GM12873 (cell line): ENCODE measurements at regions not wholly inside any gene's neighbourhood (a gene's known extent, or its start where the extent isn't known, plus 50 kb on each side); places are given as distances from the start of the nearest gene placed in this dataset.

Source experiments
- CTCF ChIP-seq: IDR thresholded peaks from 2 replicates; pipeline ENCODE4 v1.5.1; 2012; ENCODE audit warnings: low read depth, mild to moderate bottlenecking, moderate library complexity, low read length, control low read depth; ENCODE audit not compliant: insufficient read depth; ENCODE audit errors: missing control alignments

DNA sequence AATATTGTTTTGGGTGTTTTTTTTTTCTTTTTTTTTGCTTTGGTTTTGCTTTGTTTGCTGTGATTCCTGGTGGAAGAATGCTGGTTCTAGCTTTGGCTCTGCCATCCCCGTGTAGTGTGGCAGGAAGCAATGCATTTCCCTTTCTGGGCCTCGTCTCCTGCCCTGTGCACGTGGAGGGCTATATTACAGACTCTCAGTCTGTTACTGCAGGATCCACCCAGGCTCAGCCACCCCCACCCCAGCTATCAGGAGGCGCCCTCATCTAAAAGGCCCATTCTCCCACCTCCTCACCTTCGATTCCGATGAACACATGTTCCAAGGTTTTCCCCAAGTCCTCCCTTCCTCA, 152.3 kb downstream of the TFCP2L1 start:
- no peak for TF ChIP-seq CTCF

DNA sequence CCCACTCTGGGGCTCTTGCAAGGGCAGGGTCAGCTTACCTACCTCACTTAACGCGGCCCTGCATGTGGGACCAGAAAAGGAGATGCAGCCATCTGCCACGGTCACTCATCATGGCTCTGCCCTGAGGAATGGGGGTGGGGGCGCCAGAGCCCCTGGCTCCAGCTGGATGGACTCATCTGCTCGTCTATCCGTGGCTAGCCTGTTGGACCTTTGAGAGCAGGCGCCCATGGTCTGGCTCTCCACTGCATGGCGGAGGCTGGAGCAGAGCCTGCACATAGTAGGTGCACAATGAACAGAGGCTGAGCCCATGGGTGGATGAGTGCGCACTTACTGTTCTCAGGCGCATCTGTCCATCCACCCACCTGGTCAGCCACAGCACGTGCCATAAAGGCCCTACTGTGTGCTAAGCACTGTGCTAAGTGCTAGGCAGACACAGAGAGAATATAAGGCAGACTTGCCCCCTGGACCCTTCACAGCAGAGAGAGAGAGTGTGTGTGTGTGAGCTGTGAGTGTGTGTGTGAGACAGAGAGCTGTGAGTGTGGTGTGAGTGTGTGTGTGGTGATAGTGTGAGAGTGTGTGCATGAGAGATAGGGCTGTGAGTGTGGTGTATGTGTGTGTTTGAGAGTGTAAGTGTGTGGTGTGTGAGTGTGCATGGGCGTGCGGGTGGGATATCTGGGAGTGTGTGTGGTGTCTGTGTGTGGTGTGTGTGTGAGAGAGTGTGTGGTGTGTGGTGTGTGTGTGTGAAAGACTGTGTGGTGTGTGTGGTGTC, 151.3 kb downstream of the TFCP2L1 start:
- no peak for TF ChIP-seq CTCF

DNA sequence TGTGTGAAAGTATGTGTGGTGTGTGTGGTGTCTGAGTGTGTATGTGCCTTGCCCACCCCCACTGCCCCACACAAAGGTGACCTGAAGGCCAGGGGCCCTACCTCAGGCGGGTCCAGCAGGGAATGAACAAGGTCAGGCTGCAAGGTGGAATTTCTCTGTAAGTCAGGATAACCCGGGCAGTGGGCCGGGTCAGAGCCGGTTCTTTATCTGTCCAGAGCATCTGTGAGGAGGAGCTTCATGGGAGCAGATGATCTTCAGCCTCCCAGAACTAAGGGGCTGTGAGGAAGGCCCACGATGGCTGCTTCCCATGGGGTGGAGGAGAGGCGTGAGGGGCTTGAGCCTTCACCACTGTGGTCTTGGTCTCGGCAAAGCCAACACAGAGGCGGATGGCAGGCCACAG, 150.3 kb downstream of the TFCP2L1 start:
- no peak for TF ChIP-seq CTCF

DNA sequence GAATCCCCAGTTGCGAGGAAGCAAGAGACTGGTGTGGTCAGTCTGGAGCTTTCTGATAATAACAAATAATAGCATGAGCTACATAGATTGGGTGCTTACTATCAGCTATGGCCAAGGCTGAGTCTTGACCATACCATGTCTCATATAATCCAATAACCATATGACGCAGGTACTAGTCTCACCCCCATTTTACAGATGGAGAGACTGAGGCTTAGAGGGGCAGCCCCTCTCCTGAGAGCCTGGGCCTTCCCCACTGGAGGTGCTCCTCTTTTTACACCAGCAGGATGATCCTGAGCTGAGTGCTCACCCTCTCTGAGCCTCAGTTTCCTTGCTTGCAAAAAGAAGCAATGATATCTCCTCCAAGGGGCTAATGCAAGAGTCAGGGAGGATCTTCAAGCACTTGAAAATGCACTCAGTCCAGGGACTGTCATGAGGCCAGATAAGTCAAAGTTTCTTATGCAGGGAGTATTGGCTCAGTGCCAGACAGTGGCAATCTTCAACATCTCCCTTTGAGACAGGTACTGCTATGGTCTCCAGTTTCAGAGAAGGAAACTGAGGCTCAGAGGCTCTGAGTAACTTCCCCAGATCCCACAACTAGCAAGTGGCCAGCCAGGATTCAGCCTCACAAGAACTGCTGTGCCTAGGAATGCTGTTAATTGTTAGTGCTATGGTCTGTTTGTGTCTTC, 149.7 kb downstream of the TFCP2L1 start:
- TF ChIP-seq CTCF, result no peak

GRCh38 chr2:121136323-121136722, 148.7 kb downstream of the TFCP2L1 start:
- TF ChIP-seq CTCF, result no peak

- no peak for TF ChIP-seq CTCF
These were observed 147.4 kb downstream of the TFCP2L1 start for GRCh38 chr2:121137571-121137970.

GRCh38 chr2:121140734-121141133, 144.3 kb downstream of the TFCP2L1 start:
- TF ChIP-seq CTCF, result no peak
